ENCODE measurements at regions not wholly inside any gene's neighbourhood (a gene's known extent, or its start where the extent isn't known, plus 50 kb on each side); places are given as distances from the start of the nearest gene placed in this dataset.

- H3K9me3 Mint-ChIP-seq (ENCODE audit: insufficient read depth): no peaks in the 10 kb centered on the region
- Histone ChIP-seq H3K27me3 (replicated peaks in 1 of 4; ENCODE audit: control extremely low read depth in 1 of 4, control insufficient read depth in 3 of 4, insufficient read depth in 4 of 4, low read length in 3 of 4) (peaks cover 0 to 11% (median 0%) of the 10 kb centered on the region in 4 experiments), H3K36me3 (replicated peaks in 1 of 2; ENCODE audit: control extremely low read depth in 1 of 2, control insufficient read depth in 1 of 2, extremely low read depth in 1 of 2, insufficient read depth in 2 of 2, low read length in 1 of 2) (no peaks in the 10 kb centered on the region), H3K27ac (ENCODE audit: low read length in 2 of 2) (no peak overlapping the region), H3K4me3 (ENCODE audit: control extremely low read depth in 1 of 5, extremely low read depth in 1 of 5, insufficient read depth in 1 of 5, low read depth in 2 of 5, low read length in 4 of 5) (no peak overlapping the region), H3K4me2 (replicated peaks; ENCODE audit: low read depth, low read length, poor library complexity, severe bottlenecking) (no peak overlapping the region), H3K79me2 (ENCODE audit: control insufficient read depth, insufficient read depth, low read length) (no peaks in the 10 kb centered on the region), H3K4me1 (ENCODE audit: control insufficient read depth in 2 of 2, insufficient read depth in 2 of 2, low read length in 2 of 2) (no peaks in the 10 kb centered on the region), H3K9me3 (ENCODE audit: control extremely low read depth in 1 of 3, control insufficient read depth in 2 of 3, insufficient read depth in 1 of 3, low read length in 2 of 3) (peaks cover 0 to 6% (median 5%) of the 10 kb centered on the region in 3 donors), H2AFZ (ENCODE audit: insufficient read depth, low read depth, low read length, poor library complexity, severe bottlenecking) (no peak overlapping the region), H3K9ac (ENCODE audit: low read length) (no peak overlapping the region), H4K20me1 (ENCODE audit: control insufficient read depth, insufficient read depth, low read length, poor library complexity, severe bottlenecking) (no peaks in the 10 kb centered on the region)
- WGBS (ENCODE audit: insufficient coverage): 94% methylated on average over 14 of the region's 14 CpGs
- peaks cover 54% of the 10 kb centered on the region for H3K27me3 Mint-ChIP-seq
- CTCF ChIA-PET: no interaction called here
- TF ChIP-seq EZH2 (IDR thresholded peaks at IDR 0.05; ENCODE audit: borderline replicate concordance, insufficient read depth, low read depth, low read length, poor library complexity, severe bottlenecking) (no peak), CTCF (IDR thresholded peaks at IDR 0.05) (no peak)
- POLR2A ChIA-PET: no interaction called here
- no peaks in the 10 kb centered on the region for H3K4me1 Mint-ChIP-seq
- DNase-seq: no peak
- intact Hi-C loops (cut with micrococcal nuclease): no loop called here
- no peak for ATAC-seq (ENCODE audit: low read depth)
- no peak overlapping the region for H3K4me3 Mint-ChIP-seq
- H3K27ac Mint-ChIP-seq: no peak overlapping the region
Observed at GRCh38 chr9:126128494-126129142, 198.0 kb upstream of the MVB12B start.

GRCh38 chr9:126131066-126132010 is 195.3 kb upstream of the MVB12B start:
- Mint-ChIP-seq H3K4me3 (no peak overlapping the region), H3K4me1 (no peaks in the 10 kb centered on the region), H3K27ac (no peak overlapping the region), H3K9me3 (ENCODE audit: insufficient read depth) (no peaks in the 10 kb centered on the region), H3K27me3 (peaks cover 42% of the 10 kb centered on the region)
- H3K4me1 ChIP-seq (ENCODE audit: control insufficient read depth in 2 of 2, insufficient read depth in 2 of 2, low read length in 2 of 2): no peaks in the 10 kb centered on the region
- 86% methylated on average over 16 of the region's 16 CpGs for WGBS (ENCODE audit: insufficient coverage)
- POLR2A ChIA-PET: no interaction called here
- DNase-seq: no peak
- H3K27me3 ChIP-seq (replicated peaks in 1 of 4; ENCODE audit: control extremely low read depth in 1 of 4, control insufficient read depth in 3 of 4, insufficient read depth in 4 of 4, low read length in 3 of 4): peaks cover 0 to 5% (median 0%) of the 10 kb centered on the region in 4 experiments
- no peak overlapping the region for H3K4me2 ChIP-seq (replicated peaks; ENCODE audit: low read depth, low read length, poor library complexity, severe bottlenecking)
- H3K9ac ChIP-seq (ENCODE audit: low read length): no peak overlapping the region
- no peaks in the 10 kb centered on the region for H3K36me3 ChIP-seq (replicated peaks in 1 of 2; ENCODE audit: control extremely low read depth in 1 of 2, control insufficient read depth in 1 of 2, extremely low read depth in 1 of 2, insufficient read depth in 2 of 2, low read length in 1 of 2)
- no peak overlapping the region for H3K27ac ChIP-seq (ENCODE audit: low read length in 2 of 2)
- no peak overlapping the region for H3K4me3 ChIP-seq (ENCODE audit: control extremely low read depth in 1 of 5, extremely low read depth in 1 of 5, insufficient read depth in 1 of 5, low read depth in 2 of 5, low read length in 4 of 5)
- TF ChIP-seq CTCF (IDR thresholded peaks at IDR 0.05) (no peak), EZH2 (IDR thresholded peaks at IDR 0.05; ENCODE audit: borderline replicate concordance, insufficient read depth, low read depth, low read length, poor library complexity, severe bottlenecking) (no peak)
- peaks cover 0 to 6% (median 5%) of the 10 kb centered on the region in 3 donors for H3K9me3 ChIP-seq (ENCODE audit: control extremely low read depth in 1 of 3, control insufficient read depth in 2 of 3, insufficient read depth in 1 of 3, low read length in 2 of 3)
- intact Hi-C loops (cut with micrococcal nuclease): no loop called here
- CTCF ChIA-PET: interaction anchor here (0.9 kb wide), 1 partner anchor 10 kb away, joined by 3 read pairs; no protein-coding TSS in a partner anchor
- ATAC-seq (ENCODE audit: low read depth): no peak
- no peaks in the 10 kb centered on the region for H4K20me1 ChIP-seq (ENCODE audit: control insufficient read depth, insufficient read depth, low read length, poor library complexity, severe bottlenecking)
- no peak overlapping the region for H2AFZ ChIP-seq (ENCODE audit: insufficient read depth, low read depth, low read length, poor library complexity, severe bottlenecking)
- H3K79me2 ChIP-seq (ENCODE audit: control insufficient read depth, insufficient read depth, low read length): no peaks in the 10 kb centered on the region
